SK-N-SH (cell line): ENCODE measurements at regions not wholly inside any gene's neighbourhood (a gene's known extent, or its start where the extent isn't known, plus 50 kb on each side); places are given as distances from the start of the nearest gene placed in this dataset.

Experiments used
- POLR2AphosphoS5 ChIP-seq: IDR thresholded peaks from 2 replicates; pipeline ENCODE4 v1.6.1; 2012; ENCODE audit warnings: low read depth, low read length
- REST ChIP-seq: IDR thresholded peaks from 2 replicates; pipeline ENCODE4 v1.6.1; 2012; ENCODE audit warnings: mild to moderate bottlenecking, low read depth, low read length, moderate library complexity

GRCh38 chr17:59470624-59471297 lies 94.6 kb upstream of the DHX40 start:
- no peak for TF ChIP-seq REST
- TF ChIP-seq POLR2AphosphoS5, result no peak
